IPS-20b (cell line): ENCODE measurements at regions not wholly inside any gene's neighbourhood (a gene's known extent, or its start where the extent isn't known, plus 50 kb on each side); places are given as distances from the start of the nearest gene placed in this dataset.

Experiments used
- H3K27ac ChIP-seq: one replicate; pipeline ENCODE4 v1.5.1; 2013; ENCODE audit warnings: low read length
- H3K27me3 ChIP-seq: 2 replicates; pipeline ENCODE4 v1.6.1; 2013; ENCODE audit warnings: mild to moderate bottlenecking, low read length, inconsistent platforms; ENCODE audit not compliant: insufficient read depth
- H3K36me3 ChIP-seq: 2 replicates; pipeline ENCODE4 v1.6.1; 2013; ENCODE audit warnings: low read depth, mild to moderate bottlenecking, inconsistent platforms, low read length, moderate library complexity; ENCODE audit not compliant: insufficient read depth
- H3K4me1 ChIP-seq: 2 replicates; pipeline ENCODE4 v1.6.1; 2013; ENCODE audit warnings: mild to moderate bottlenecking, control low read depth, inconsistent platforms, low read length, moderate library complexity; ENCODE audit not compliant: insufficient read depth
- H3K4me3 ChIP-seq: 2 replicates; pipeline ENCODE4 v1.5.1; 2013; ENCODE audit warnings: mild to moderate bottlenecking, low read length, inconsistent platforms
- H3K9ac ChIP-seq: 2 replicates; pipeline ENCODE4 v1.6.1; 2013; ENCODE audit warnings: low read depth, mild to moderate bottlenecking, inconsistent platforms, low read length, moderate library complexity
- H3K9me3 ChIP-seq: 2 replicates; pipeline ENCODE4 v1.6.1; 2013; ENCODE audit warnings: mild to moderate bottlenecking, low read depth, low read length, inconsistent platforms; ENCODE audit not compliant: insufficient read depth

DNA sequence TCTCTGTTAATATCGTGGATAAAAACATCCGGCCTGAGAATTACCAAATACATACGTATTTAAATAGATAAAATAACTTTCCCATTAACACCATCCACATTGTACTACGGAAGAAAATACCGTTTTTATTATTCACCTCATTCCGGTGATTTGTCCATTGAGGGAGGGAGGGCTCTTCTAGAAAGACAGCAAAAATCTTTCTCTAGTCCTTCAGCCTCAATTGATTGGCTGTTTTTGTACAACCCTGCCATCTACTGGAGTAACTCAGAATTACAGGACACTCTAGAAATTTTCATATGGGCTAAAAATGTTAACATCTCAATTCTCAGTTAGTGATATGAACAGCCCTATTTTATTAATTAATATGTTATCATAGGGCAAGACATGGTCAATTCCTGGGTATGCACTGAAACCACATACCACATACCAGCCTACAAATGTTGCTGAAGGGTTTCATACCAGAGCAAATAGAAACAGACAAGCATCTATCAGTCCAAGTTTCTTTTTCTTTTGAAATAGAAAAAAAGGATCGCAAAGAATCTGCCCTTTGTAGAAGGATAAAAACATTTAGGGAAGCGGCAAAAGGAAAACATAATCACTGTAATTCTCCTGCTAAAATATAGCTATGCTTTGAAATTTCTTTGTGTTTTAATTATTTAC, 55.8 kb upstream of the CDCA7L start:
- no peaks in the 10 kb centered on the region for H3K27me3 ChIP-seq
- no peaks in the 10 kb centered on the region for H3K4me1 ChIP-seq
- no peaks in the 10 kb centered on the region for H3K9me3 ChIP-seq
- H3K36me3 ChIP-seq = no peaks in the 10 kb centered on the region
- H3K27ac ChIP-seq = no peak overlapping the region
- no peak overlapping the region for H3K9ac ChIP-seq
- H3K4me3 ChIP-seq = no peak overlapping the region

DNA sequence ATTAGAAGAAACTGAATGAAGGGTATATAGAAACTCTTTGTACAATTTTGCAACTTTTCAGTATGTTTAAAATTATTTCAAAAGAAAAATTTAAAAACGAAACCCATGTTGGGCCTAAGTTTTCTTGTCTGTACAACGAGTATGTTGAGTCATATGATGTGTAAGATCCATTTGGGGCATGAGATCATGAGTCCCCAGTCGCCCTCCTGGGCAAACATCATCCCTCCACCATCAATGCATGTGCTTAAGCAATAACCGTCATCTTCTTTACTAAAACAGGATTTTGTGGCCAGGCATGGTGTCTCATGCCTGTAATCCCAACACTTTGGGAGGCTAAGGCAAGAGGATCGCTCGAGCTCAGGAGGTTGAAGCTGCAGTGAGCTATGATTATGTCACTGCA, 54.2 kb upstream of the CDCA7L start:
- Histone ChIP-seq H3K9me3 (no peaks in the 10 kb centered on the region), H3K27ac (no peak overlapping the region), H3K4me1 (no peaks in the 10 kb centered on the region), H3K9ac (no peak overlapping the region), H3K36me3 (no peaks in the 10 kb centered on the region), H3K27me3 (no peaks in the 10 kb centered on the region), H3K4me3 (no peak overlapping the region)

DNA sequence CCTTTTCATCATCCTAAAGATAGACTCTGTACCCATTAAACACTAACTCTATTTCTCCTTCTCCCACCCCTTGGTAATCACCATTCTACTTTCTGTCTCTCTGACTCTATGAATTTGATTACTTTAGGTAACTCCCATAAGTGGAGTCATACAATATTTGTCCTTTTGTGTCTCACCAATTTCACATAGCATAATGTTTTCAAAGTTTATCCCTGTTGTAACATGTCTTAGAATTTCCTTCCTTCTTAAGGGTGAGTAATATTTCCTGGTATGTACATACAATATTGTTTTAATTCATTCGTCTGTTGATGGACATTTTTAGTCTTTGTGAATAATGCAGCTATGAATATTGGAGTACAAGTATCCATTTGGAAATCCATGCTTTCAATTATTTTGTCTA, 50.9 kb upstream of the CDCA7L start:
- no peaks in the 10 kb centered on the region for H3K4me1 ChIP-seq
- no peaks in the 10 kb centered on the region for H3K9me3 ChIP-seq
- no peak overlapping the region for H3K4me3 ChIP-seq
- H3K27ac ChIP-seq = no peak overlapping the region
- no peaks in the 10 kb centered on the region for H3K36me3 ChIP-seq
- H3K27me3 ChIP-seq = no peaks in the 10 kb centered on the region
- no peak overlapping the region for H3K9ac ChIP-seq
